Adrenal gland (tissue), 9 donors: ENCODE measurements at regions not wholly inside any gene's neighbourhood (a gene's known extent, or its start where the extent isn't known, plus 50 kb on each side); places are given as distances from the start of the nearest gene placed in this dataset.
"Not testable (repeated sequence)": the region's sequence is repeated elsewhere in the genome, so short reads cannot be mapped to it uniquely, and the experiment has no call there.

ENCODE experiments used
- DNase-seq, 7 donors: peaks; one replicate each; pipeline ENCODE4 v3.0.0-alpha.2; 2019 to 2020
- H3K27ac ChIP-seq, 5 donors: fragments of 200-600 bp; sonication (generic) in 4 of 5; 1 replicate in 3 of 5; 2 replicates in 2 of 5; pipeline versions ENCODE4 v1.5.1 to v1.8.0; 2016 to 2020; ENCODE audit warnings: mild to moderate bottlenecking in 1 of 5
- H3K27me3 ChIP-seq: fragments of 200-600 bp; 2 replicates; pipeline ENCODE4 v1.8.0; 2021
- H3K36me3 ChIP-seq, 2 donors: fragments of 200-600 bp; replicated peaks in 1 of 2; 1 replicate in 1 of 2; 2 replicates in 1 of 2; pipeline versions ENCODE4 v1.5.1 to v1.8.0; 2018 to 2022
- H3K4me1 ChIP-seq, 2 donors: fragments of 200-600 bp; replicated peaks in 1 of 2; 1 replicate in 1 of 2; 2 replicates in 1 of 2; pipeline versions ENCODE4 v1.5.1 to v1.8.0; 2018 to 2021
- H3K4me3 ChIP-seq, 4 donors: fragments of 200-600 bp; sonication (generic) in 3 of 4; one replicate each; pipeline ENCODE4 v1.5.1; 2016 to 2018
- H3K9me3 ChIP-seq, 3 donors: fragments of 200-600 bp; sonication (generic) in 1 of 3; replicated peaks in 1 of 3; 1 replicate in 2 of 3; 2 replicates in 1 of 3; pipeline versions ENCODE4 v1.5.1 to v1.8.0; 2016 to 2021
- CTCF ChIP-seq, 6 experiments: fragments of 450-650 bp in 4 of 6; fragments of 200-600 bp in 2 of 6; sonication (generic) in 1 of 6; IDR thresholded peaks; 1 replicate in 5 of 6; 2 replicates in 1 of 6; pipeline versions ENCODE4 v1.5.1 to v1.8.0; 2016 to 2021; ENCODE audit warnings: antibody characterized with exemption in 6 of 6, mild to moderate bottlenecking in 2 of 6, moderate library complexity in 1 of 6
- POLR2A ChIP-seq, 2 donors: fragments of 450-650 bp; IDR thresholded peaks; one replicate each; pipeline ENCODE4 v1.6.1; 2017; ENCODE audit warnings: antibody characterized with exemption in 2 of 2, mild to moderate bottlenecking in 2 of 2, moderate library complexity in 1 of 2
- WGBS, 4 donors: extraction: QIAGEN DNeasy Blood & Tissue Kit in 2 of 4; methylation state at CpG; one replicate each; pipeline versions ENCODE4 v1.1.5 to v1.1.7; 2013 to 2017; 5-methylcytosine and 5-hydroxymethylcytosine counted together
- intact Hi-C, 2 donors: fragments of 100-400 bp; cut with DNase I; formaldehyde crosslinking; loops; one replicate each; pipeline versions ENCODE4 v1.14.1 to v1.15.0; 2022 to 2023
- donor health status: healthy with polysubstance abuse.
- donor health status: Bipolar disorder and iron deficiency.
- donor health status: DM: yes; HTN: yes; CAD: no.
- donor health status: DM: no; HTN: no; CAD: no.
- donor health status: DM: no; HTN: no; CAD: no.

DNA sequence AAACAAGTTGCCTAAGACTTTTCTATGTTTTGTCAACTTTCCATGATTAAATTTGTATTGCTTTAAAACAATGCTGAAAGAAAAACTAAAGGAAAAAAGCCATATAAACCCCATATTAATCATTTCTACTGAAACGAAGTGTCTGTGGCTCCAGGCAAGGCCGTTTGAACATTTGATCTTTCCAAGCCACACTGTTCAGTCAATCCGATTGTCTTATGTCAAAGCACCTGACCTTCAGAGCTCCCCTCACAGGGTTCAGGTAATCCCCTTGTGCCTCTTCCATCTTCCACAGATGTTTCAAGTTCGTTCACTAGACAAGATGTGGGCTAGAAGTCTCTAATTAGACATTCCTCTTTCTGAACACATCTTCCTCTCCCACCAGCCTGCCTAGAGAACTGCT is 177.1 kb upstream of the NUDT10 start:
- Histone ChIP-seq H3K36me3 (no peaks in the 10 kb centered on the region), H3K27ac (no peak overlapping the region), H3K4me3 (no peak overlapping the region), H3K9me3 (no peaks in the 10 kb centered on the region), H3K4me1 (no peaks in the 10 kb centered on the region), H3K27me3 (peaks cover 16% of the 10 kb centered on the region)
- TF ChIP-seq CTCF (IDR thresholded peaks at IDR 0.05) = no peak
- no peak for TF ChIP-seq POLR2A (IDR thresholded peaks at IDR 0.05)
- intact Hi-C loops = no loop called here
- no peak for DNase-seq
- 37 to 56% (median 50%) methylated on average over 4 of the region's 4 CpGs for WGBS, 4 donors

GRCh38 chrX:51158231-51158630 is 174.4 kb upstream of the NUDT10 start:
- WGBS, 4 donors = 64 to 80% (median 70%) methylated on average over 1 of the region's 1 CpG; no CpG with 5 or more reads in 1 of the 4 donors

GRCh38 chrX:51159378-51159777 is 173.2 kb upstream of the NUDT10 start:
- H3K27me3 ChIP-seq, H3K4me3 ChIP-seq, H3K4me1 ChIP-seq, H3K9me3 ChIP-seq, H3K36me3 ChIP-seq, intact Hi-C loops, DNase-seq, H3K27ac ChIP-seq: not testable (repeated sequence)
- WGBS, 4 donors = 80 to 100% (median 83%) methylated on average over 1 of the region's 1 CpG; no CpG with 5 or more reads in 1 of the 4 donors

More at GRCh38 chrX:51158231-51158630, 174.4 kb upstream of the NUDT10 start:
- DNase-seq = no peak
- H3K27me3 ChIP-seq = peaks cover 14% of the 10 kb centered on the region
- TF ChIP-seq POLR2A (IDR thresholded peaks at IDR 0.05) = no peak
- TF ChIP-seq CTCF (IDR thresholded peaks at IDR 0.05) = no peak
- H3K4me1 ChIP-seq = no peaks in the 10 kb centered on the region
- H3K9me3 ChIP-seq = no peaks in the 10 kb centered on the region
- intact Hi-C loops = no loop called here
- H3K4me3 ChIP-seq = no peak overlapping the region
- no peak overlapping the region for H3K27ac ChIP-seq
- no peaks in the 10 kb centered on the region for H3K36me3 ChIP-seq

GRCh38 chrX:51163730-51164129 is 168.9 kb upstream of the NUDT10 start:
- intact Hi-C loops = no loop called here
- Histone ChIP-seq H3K36me3 (no peaks in the 10 kb centered on the region), H3K4me3 (no peak overlapping the region), H3K4me1 (no peaks in the 10 kb centered on the region), H3K27ac (no peak overlapping the region), H3K9me3 (no peaks in the 10 kb centered on the region), H3K27me3 (no peaks in the 10 kb centered on the region)
- no peak for DNase-seq
- TF ChIP-seq POLR2A (IDR thresholded peaks at IDR 0.05) (no peak), CTCF (IDR thresholded peaks at IDR 0.05) (no peak)
- WGBS, 4 donors = 79 to 89% (median 83%) methylated on average over 6 of the region's 6 CpGs

GRCh38 chrX:51178356-51178900 is 154.2 kb upstream of the NUDT10 start:
- H3K4me1 ChIP-seq, H3K36me3 ChIP-seq, H3K27ac ChIP-seq, H3K9me3 ChIP-seq, H3K27me3 ChIP-seq, DNase-seq, H3K4me3 ChIP-seq, intact Hi-C loops: not testable (repeated sequence)
- WGBS, 4 donors = 71 to 79% (median 74%) methylated on average over 4 of the region's 4 CpGs

- H3K36me3 ChIP-seq, H3K27ac ChIP-seq, H3K27me3 ChIP-seq, H3K4me3 ChIP-seq, intact Hi-C loops, DNase-seq, H3K9me3 ChIP-seq, H3K4me1 ChIP-seq: not testable (repeated sequence)
- 40 to 81% (median 69%) methylated on average over 1 to 5 of the region's 5 CpGs for WGBS, 4 donors
These were observed 152.8 kb upstream of the NUDT10 start for GRCh38 chrX:51179805-51180204.
